Colonic mucosa (tissue), 4 donors: ENCODE measurements at regions not wholly inside any gene's neighbourhood (a gene's known extent, or its start where the extent isn't known, plus 50 kb on each side); places are given as distances from the start of the nearest gene placed in this dataset.
"Not testable (repeated sequence)": the region's sequence is repeated elsewhere in the genome, so short reads cannot be mapped to it uniquely, and the experiment has no call there.

Experiments used
- DNase-seq: peaks from one replicate; pipeline ENCODE4 v3.0.0-alpha.2; 2020
- H3K27ac ChIP-seq: fragments of 200-600 bp; one replicate; pipeline ENCODE4 v1.8.0; 2021
- H3K27me3 ChIP-seq: fragments of 200-600 bp; one replicate; pipeline ENCODE4 v1.8.0; 2021
- H3K36me3 ChIP-seq: fragments of 200-600 bp; one replicate; pipeline ENCODE4 v1.8.0; 2021
- H3K4me1 ChIP-seq: fragments of 200-600 bp; one replicate; pipeline ENCODE4 v1.8.0; 2021; ENCODE audit warnings: mild to moderate bottlenecking
- H3K4me3 ChIP-seq: fragments of 200-600 bp; one replicate; pipeline ENCODE4 v1.8.0; 2021
- H3K9ac ChIP-seq, 2 donors: one replicate each; pipeline ENCODE4 v1.7.0; 2013; ENCODE audit warnings: control low read depth in 2 of 2, low read depth in 2 of 2, low read length in 2 of 2
- H3K9me3 ChIP-seq: fragments of 200-600 bp; one replicate; pipeline ENCODE4 v1.8.0; 2021
- intact Hi-C: fragments of 100-400 bp; cut with DNase I; formaldehyde crosslinking; loops from one replicate; pipeline ENCODE4 v1.14.1; 2022
- donor health status: healthy.
- donor health status: DM: no; HTN: no; CAD: no.
- donor health status: DM: no; HTN: no; CAD: no.

GRCh38 chr1:120608314-120609014 is 115.3 kb upstream of the NBPF26 start:
- H3K4me1 ChIP-seq, intact Hi-C loops: not testable (repeated sequence)

GRCh38 chr1:120609015-120609573 is 114.7 kb upstream of the NBPF26 start:
- H3K4me1 ChIP-seq, H3K4me3 ChIP-seq, H3K9me3 ChIP-seq, H3K36me3 ChIP-seq, DNase-seq, H3K27me3 ChIP-seq, H3K9ac ChIP-seq, H3K27ac ChIP-seq, intact Hi-C loops: not testable (repeated sequence)

More at GRCh38 chr1:120608314-120609014, 115.3 kb upstream of the NBPF26 start:
- DNase-seq, H3K9ac ChIP-seq, H3K27me3 ChIP-seq, H3K4me3 ChIP-seq, H3K36me3 ChIP-seq, H3K9me3 ChIP-seq, H3K27ac ChIP-seq: not testable (repeated sequence)

- H3K4me1 ChIP-seq, H3K27ac ChIP-seq, H3K9ac ChIP-seq, H3K4me3 ChIP-seq, H3K36me3 ChIP-seq, H3K27me3 ChIP-seq, H3K9me3 ChIP-seq, DNase-seq, intact Hi-C loops: not testable (repeated sequence)
Measured at GRCh38 chr1:120609834-120610233, 113.9 kb upstream of the NBPF26 start.

GRCh38 chr1:120614931-120615639 is 108.7 kb upstream of the NBPF26 start:
- H3K36me3 ChIP-seq, H3K4me3 ChIP-seq, H3K27me3 ChIP-seq, DNase-seq, intact Hi-C loops, H3K4me1 ChIP-seq, H3K27ac ChIP-seq, H3K9ac ChIP-seq, H3K9me3 ChIP-seq: not testable (repeated sequence)

DNA sequence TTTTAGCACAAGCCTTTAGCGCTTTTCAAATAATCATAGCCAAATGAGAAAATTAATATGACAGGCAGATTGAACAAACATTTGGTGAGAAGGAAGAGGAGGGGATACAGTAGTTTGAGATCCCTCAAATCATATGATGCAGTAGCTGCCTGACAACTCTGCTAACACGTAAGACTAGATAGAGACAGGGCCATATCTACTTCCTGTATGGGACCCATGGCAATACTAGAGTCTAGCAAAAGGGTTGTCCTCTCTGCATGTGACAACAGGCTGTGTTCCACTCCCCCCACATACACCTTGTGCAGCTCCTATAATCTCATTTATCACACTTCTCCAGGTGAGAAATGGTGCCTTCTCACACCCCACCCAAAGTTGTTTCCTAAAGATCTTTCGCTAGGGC is 106.3 kb upstream of the NBPF26 start:
- H3K4me3 ChIP-seq, intact Hi-C loops, H3K9me3 ChIP-seq, H3K9ac ChIP-seq, DNase-seq, H3K27me3 ChIP-seq, H3K27ac ChIP-seq, H3K4me1 ChIP-seq, H3K36me3 ChIP-seq: not testable (repeated sequence)

GRCh38 chr1:120619867-120620692 is 103.7 kb upstream of the NBPF26 start:
- DNase-seq, H3K36me3 ChIP-seq, H3K9ac ChIP-seq, H3K27ac ChIP-seq, H3K27me3 ChIP-seq, intact Hi-C loops, H3K9me3 ChIP-seq, H3K4me3 ChIP-seq, H3K4me1 ChIP-seq: not testable (repeated sequence)

GRCh38 chr1:120620693-120620969 is 103.1 kb upstream of the NBPF26 start:
- H3K36me3 ChIP-seq, H3K4me1 ChIP-seq, DNase-seq, H3K9ac ChIP-seq, H3K4me3 ChIP-seq, H3K27ac ChIP-seq, intact Hi-C loops, H3K9me3 ChIP-seq, H3K27me3 ChIP-seq: not testable (repeated sequence)

- H3K9me3 ChIP-seq, intact Hi-C loops, H3K27me3 ChIP-seq, H3K4me3 ChIP-seq, DNase-seq, H3K9ac ChIP-seq, H3K36me3 ChIP-seq, H3K27ac ChIP-seq, H3K4me1 ChIP-seq: not testable (repeated sequence)
Measured at GRCh38 chr1:120621278-120621677, 102.5 kb upstream of the NBPF26 start.

- H3K27me3 ChIP-seq, H3K4me3 ChIP-seq, H3K4me1 ChIP-seq, DNase-seq, H3K9ac ChIP-seq, H3K9me3 ChIP-seq, H3K27ac ChIP-seq, intact Hi-C loops, H3K36me3 ChIP-seq: not testable (repeated sequence)
Measured at GRCh38 chr1:120623539-120623938, 100.2 kb upstream of the NBPF26 start.

GRCh38 chr1:120624565-120625064 is 99.1 kb upstream of the NBPF26 start:
- H3K27ac ChIP-seq, intact Hi-C loops, H3K4me1 ChIP-seq, H3K9me3 ChIP-seq, H3K36me3 ChIP-seq, H3K9ac ChIP-seq, H3K27me3 ChIP-seq, DNase-seq, H3K4me3 ChIP-seq: not testable (repeated sequence)

DNA sequence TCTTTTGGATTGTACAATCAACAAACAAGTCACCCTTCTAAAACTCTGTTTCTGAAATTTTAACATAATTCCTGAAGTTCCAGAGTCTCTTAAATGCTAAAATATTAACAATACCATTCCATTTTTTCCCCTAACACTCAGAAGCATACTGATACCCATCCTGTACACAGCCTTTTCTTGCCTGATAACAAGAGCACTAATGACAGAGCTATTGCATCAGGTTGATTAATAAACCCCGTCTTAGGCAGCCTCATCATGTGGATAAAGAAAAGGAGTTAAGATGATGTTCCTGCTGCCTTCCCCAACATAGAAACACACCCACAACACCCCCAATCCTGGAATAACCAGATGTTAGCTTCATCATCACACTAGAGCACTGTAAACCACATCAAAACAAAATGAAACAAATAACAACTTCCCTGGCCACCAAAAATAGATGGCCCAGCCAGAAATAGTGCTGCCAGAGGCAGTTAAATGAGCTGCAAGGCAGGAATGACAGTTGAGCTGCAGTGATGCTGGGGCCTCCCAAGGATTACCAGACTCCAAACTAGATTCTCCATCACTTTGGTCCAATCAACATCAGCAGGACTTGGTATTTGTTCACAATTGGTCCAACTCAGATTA is 93.8 kb upstream of the NBPF26 start:
- H3K36me3 ChIP-seq, H3K9me3 ChIP-seq, H3K27ac ChIP-seq, H3K4me1 ChIP-seq, DNase-seq, H3K9ac ChIP-seq, intact Hi-C loops, H3K4me3 ChIP-seq, H3K27me3 ChIP-seq: not testable (repeated sequence)

- H3K4me3 ChIP-seq, result not testable (repeated sequence)
Measured at GRCh38 chr1:120634816-120635806, 88.6 kb upstream of the NBPF26 start.

More at GRCh38 chr1:120634816-120635806, 88.6 kb upstream of the NBPF26 start:
- H3K4me1 ChIP-seq, intact Hi-C loops, DNase-seq, H3K9me3 ChIP-seq, H3K27ac ChIP-seq, H3K9ac ChIP-seq, H3K27me3 ChIP-seq, H3K36me3 ChIP-seq: not testable (repeated sequence)
